Stimulated activated CD8-positive, alpha-beta memory T cell treated with anti-CD3 and anti-CD28 coated beads, Interleukin-2, amount 100 ng/mL, for 1 hour (primary cell): ENCODE measurements at regions not wholly inside any gene's neighbourhood (a gene's known extent, or its start where the extent isn't known, plus 50 kb on each side); places are given as distances from the start of the nearest gene placed in this dataset.

Experiments
- DNase-seq, 2 donors: peaks; one replicate each; pipeline ENCODE4 v3.0.0-alpha.2; 2020; ENCODE audit warnings: low read depth in 2 of 2

- no peak for DNase-seq
Observed at GRCh38 chr12:24473097-24473496, 475.8 kb downstream of the BCAT1 start.

DNA sequence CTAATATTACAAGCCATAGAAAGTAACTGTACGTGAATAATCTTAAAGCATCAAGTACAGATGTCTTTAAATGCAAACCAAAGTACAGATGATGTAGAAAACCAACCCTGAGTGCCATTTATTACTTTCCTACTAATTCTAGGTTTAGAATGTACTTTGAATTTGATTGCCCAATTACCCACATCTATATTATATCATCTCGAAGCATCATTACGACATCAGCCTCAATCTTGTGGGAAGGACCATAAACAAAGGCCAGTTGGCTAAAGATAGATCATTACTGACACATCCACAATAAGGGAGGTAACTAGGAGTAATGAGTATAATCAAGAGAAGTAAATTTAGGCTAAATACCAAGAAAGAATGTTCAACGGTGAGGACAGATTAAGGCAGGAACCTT lies 478.9 kb downstream of the BCAT1 start:
- DNase-seq, result no peak

- no peak for DNase-seq
Observed at GRCh38 chr12:24469089-24469488, 479.8 kb downstream of the BCAT1 start.

DNA sequence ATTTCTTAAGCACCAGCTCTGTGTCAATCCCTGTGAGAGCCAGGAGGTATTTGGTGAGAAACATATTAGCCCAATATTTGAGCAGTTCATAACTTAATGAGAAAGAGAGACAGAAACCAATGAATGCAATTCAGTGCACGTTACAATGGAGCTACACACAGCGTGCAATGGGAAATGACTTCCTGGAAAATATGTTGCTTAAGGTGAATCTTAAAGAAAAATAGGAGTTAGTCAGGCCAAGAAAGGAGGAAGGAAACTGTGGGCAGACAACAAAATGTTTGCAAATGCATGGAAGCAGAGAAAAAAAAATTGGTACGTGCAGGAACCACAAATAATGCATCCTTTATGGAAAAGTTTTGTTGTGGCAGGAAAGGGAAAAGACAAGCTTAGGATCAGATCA lies 481.7 kb downstream of the BCAT1 start:
- no peak for DNase-seq

GRCh38 chr12:24463375-24463774 lies 485.5 kb downstream of the BCAT1 start:
- DNase-seq, result no peak

- no peak for DNase-seq
Observed at GRCh38 chr12:24462946-24463345, 486.0 kb downstream of the BCAT1 start.

GRCh38 chr12:24460506-24460905 lies 488.4 kb downstream of the BCAT1 start:
- DNase-seq, result no peak

DNA sequence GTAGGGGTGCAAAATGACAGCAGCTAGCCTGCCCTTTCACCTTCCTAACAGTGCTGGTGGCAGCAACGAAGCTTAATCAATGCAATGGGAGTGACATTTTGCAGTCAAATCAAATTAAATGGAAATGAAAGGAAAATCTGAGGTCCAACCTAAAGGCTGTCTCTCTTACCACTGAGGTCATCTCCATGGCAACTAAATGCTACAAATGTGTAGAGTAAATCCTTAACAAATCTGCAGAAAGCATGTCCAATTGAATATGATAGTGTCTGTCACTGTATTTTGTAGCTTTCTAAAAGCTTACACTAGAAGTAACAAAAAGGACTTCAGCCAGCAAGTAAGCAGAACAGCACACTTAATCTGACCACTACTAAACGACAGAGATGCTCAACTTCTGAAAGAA lies 488.8 kb downstream of the BCAT1 start:
- no peak for DNase-seq

- no peak for DNase-seq
Observed at GRCh38 chr12:24455811-24456210, 493.1 kb downstream of the BCAT1 start.

DNA sequence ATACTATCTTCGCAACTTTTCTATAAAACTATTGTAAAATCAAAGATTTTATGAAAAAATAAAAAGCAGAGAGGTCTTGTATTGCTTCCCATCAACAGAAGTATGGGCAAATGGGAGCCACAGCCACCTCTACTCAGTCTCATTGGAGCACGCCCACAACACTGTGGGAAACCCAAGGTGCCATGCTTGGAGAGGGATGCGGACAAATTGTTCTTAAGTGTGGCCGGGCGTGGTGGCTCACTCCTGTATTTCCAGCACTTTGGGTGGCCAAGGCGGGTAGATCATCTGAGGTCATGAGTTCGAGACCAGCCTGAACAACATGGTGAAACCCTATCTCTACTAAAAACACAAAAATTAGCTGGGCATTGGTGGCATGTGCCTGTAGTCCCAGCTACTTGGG lies 498.2 kb upstream of the SOX5 start:
- no peak for DNase-seq

- no peak for DNase-seq
Observed at GRCh38 chr12:24446287-24446686, 496.8 kb upstream of the SOX5 start.

GRCh38 chr12:24444634-24445033 lies 495.2 kb upstream of the SOX5 start:
- DNase-seq, result no peak

- DNase-seq, result no peak
Observed at GRCh38 chr12:24441458-24441857, 492.0 kb upstream of the SOX5 start.

- DNase-seq, result no peak
Observed at GRCh38 chr12:24436667-24437066, 487.2 kb upstream of the SOX5 start.

DNA sequence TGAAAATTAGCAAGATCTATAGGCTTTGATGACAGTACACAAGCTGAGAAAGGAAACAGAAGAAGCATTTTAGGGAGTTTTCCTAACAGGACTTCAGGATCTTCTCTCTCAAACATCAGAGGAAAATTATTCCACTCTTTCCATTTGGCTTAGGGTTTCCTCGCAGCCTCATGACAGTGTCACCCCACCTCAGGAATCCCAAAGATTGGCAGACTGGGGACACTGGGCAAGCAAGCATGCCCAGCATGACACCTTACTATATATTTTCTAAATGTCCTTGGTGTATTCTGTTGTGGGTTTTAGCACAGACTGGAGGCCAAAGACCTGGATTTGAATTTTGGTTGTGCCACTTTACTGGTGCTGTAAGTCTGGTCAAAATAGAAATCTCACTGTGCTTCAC lies 482.4 kb upstream of the SOX5 start:
- no peak for DNase-seq

GRCh38 chr12:24427776-24428175 lies 478.3 kb upstream of the SOX5 start:
- DNase-seq, result no peak

GRCh38 chr12:24425601-24425970 lies 476.1 kb upstream of the SOX5 start:
- DNase-seq, result no peak

GRCh38 chr12:24424889-24425600 lies 475.6 kb upstream of the SOX5 start:
- DNase-seq, result no peak

DNA sequence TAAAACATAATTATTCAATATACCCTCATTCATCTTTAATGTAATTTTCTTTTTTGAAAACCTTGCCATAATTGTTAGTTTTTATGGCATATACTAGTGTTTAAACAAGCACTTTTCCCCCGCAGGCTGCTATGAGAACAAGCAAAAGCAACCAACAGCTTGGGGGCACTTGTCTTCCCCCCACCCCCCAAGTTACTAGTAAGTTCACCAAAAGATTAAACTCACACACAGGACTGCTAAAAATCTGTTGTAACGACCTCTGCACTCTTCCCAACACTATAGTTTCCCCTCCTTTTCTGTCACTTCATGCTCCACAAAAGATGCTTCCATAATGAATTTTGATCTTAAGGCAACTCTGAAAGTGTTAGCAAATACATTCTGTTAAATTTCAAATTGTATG lies 474.9 kb upstream of the SOX5 start:
- DNase-seq, result no peak

DNA sequence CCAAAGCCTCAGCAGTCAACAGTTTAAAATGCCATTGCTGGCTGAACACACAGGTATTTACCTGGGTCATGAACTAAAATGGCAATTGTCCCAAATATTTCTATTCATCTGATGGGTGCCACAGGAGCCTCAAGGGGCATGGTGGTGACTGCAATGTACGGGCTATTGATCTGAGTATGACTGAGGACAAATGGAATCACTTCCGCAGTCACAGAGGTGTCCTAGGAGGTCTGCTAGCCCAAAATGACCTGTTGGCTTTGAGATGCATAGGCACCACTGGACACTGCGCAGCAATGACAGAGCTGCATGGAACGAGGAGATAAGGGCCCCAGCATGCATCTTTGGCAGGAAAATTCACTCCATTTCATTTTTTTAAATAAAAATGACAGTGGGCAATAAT lies 474.1 kb upstream of the SOX5 start:
- DNase-seq, result no peak

DNA sequence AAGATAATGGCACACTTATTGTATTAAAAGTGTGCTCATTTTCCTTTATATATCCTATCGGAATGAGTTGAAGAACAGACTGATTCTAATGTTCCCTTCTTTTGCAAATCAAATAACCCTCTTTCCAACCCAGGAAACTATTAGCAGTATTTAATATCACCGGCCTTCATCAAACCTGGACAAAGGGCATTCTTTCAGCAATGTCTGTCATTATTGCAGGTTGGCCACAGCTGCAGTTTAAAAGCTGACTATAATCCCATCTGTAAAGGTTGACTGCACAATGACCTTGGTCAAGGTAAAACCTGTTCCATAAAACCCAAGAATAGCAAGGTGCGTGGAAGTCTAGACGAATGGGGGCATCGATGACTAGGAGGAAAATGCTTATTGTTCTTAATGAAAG lies 472.3 kb upstream of the SOX5 start:
- no peak for DNase-seq

GRCh38 chr12:24418157-24418556 lies 468.7 kb upstream of the SOX5 start:
- no peak for DNase-seq

DNA sequence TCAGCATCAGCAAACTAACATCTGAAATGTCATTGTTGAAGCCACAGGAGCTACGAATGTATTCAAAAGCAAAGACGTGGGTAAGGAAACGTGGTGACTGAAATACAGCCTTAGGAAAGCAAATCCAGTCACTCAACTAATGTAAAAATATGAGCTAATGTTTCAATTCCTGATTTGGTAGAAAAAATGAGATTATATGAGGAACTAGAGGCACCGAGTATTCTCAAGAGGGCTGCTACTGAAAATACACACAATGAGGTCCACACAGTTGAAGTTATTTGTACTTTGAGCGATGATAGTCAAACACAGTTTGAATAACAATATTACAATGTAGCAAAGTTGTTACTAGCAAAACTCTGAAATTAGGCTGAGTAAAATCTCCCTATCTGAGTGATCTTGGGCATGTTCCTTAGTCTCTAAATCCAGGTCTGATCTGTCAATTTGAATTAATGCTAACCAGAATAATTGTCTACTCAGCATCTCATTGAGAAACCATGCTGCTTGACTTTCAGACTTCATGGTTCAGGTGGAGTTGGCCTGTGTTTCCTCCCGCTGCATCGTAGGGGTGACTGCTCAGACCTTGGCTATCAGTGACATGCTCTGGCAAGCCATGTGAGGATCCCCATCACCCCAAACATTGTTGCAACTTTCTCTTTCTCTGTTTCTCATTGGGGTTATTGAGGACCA lies 467.1 kb upstream of the SOX5 start:
- no peak for DNase-seq

- no peak for DNase-seq
Observed at GRCh38 chr12:24415934-24416333, 466.5 kb upstream of the SOX5 start.
